Fibroblast of lung (primary cell): ENCODE measurements at regions not wholly inside any gene's neighbourhood (a gene's known extent, or its start where the extent isn't known, plus 50 kb on each side); places are given as distances from the start of the nearest gene placed in this dataset.

ENCODE experiments used
- CTCF ChIP-seq, 2 donors: IDR thresholded peaks in 1 of 2; conservative IDR thresholded peaks in 1 of 2; 1 replicate in 1 of 2; 2 replicates in 1 of 2; pipeline ENCODE4 v1.5.1; 2011 to 2012; ENCODE audit warnings: low read length in 2 of 2, control low read depth in 1 of 2, inconsistent platforms in 1 of 2, low read depth in 1 of 2, mild to moderate bottlenecking in 1 of 2
- EZH2 ChIP-seq: IDR thresholded peaks from 2 replicates; pipeline ENCODE4 v1.5.1; 2012; ENCODE audit warnings: low read length, control low read depth, mild to moderate bottlenecking; ENCODE audit errors: missing control alignments

- TF ChIP-seq CTCF (conservative IDR thresholded peaks at IDR 0.05 in 1 of 2, IDR thresholded peaks at IDR 0.05 in 1 of 2; ENCODE audit: low read depth in 1 of 2, low read length in 2 of 2) (no peak), EZH2 (no peak)
These were observed 201.5 kb downstream of the MTX2 start for GRCh38 chr2:176470713-176471112.
